H1 (cell line): ENCODE measurements at regions not wholly inside any gene's neighbourhood (a gene's known extent, or its start where the extent isn't known, plus 50 kb on each side); places are given as distances from the start of the nearest gene placed in this dataset.

Experiments used
- CTCF ChIA-PET: fragments of 300-600 bp; sonication (Branson Sonifier 250); formaldehyde crosslinking; loops from one replicate; lab custom pipeline; 2021; ENCODE audit not compliant: partially characterized antibody; lab: Charles Lee
- POLR2A ChIA-PET: fragments of 300-600 bp; sonication (Branson Sonifier 250); formaldehyde crosslinking; loops from one replicate; lab custom pipeline; 2021; ENCODE audit warnings: inconsistent platforms; ENCODE audit not compliant: partially characterized antibody; lab: Charles Lee
- DNase-seq, 2 experiments: peaks; one replicate each; pipeline versions ENCODE4 v3.0.0 to v3.0.0-alpha.2; 2010 to 2022; ENCODE audit warnings: low spot score in 2 of 2, low read depth in 1 of 2, mixed read lengths in 1 of 2
- FAIRE-seq: peaks from 2 replicates; lab custom pipeline; 2011; peaks lifted over from hg19 to GRCh38; lab: Jason Lieb, UNC
- H2AFZ ChIP-seq: 2 replicates; pipeline ENCODE4 v1.8.1; 2012; ENCODE audit warnings: low read length, inconsistent platforms
- H2AK5ac ChIP-seq: 2 replicates; pipeline ENCODE4 v1.6.1; 2013; ENCODE audit warnings: low read depth, low read length
- H2BK120ac ChIP-seq: replicated peaks from 2 replicates; pipeline ENCODE3; 2013; ENCODE audit warnings: low read depth, low read length, inconsistent platforms
- H2BK12ac ChIP-seq: 2 replicates; pipeline ENCODE4 v1.6.1; 2013; ENCODE audit warnings: low read depth, low read length
- H2BK15ac ChIP-seq: 2 replicates; pipeline ENCODE4 v1.6.1; 2013; ENCODE audit warnings: low read length
- H2BK20ac ChIP-seq: 2 replicates; pipeline ENCODE4 v1.6.1; 2013; ENCODE audit warnings: low read length
- H2BK5ac ChIP-seq: 2 replicates; pipeline ENCODE4 v1.6.1; 2013; ENCODE audit warnings: low read depth, low read length
- H3K14ac ChIP-seq: 2 replicates; pipeline ENCODE4 v1.6.1; 2013; ENCODE audit warnings: inconsistent platforms; ENCODE audit not compliant: insufficient read length
- H3K18ac ChIP-seq: 2 replicates; pipeline ENCODE4 v1.6.1; 2013; ENCODE audit warnings: low read length; ENCODE audit errors: extremely low read depth
- H3K23ac ChIP-seq: 2 replicates; pipeline ENCODE4 v1.6.1; 2013; ENCODE audit warnings: inconsistent platforms; ENCODE audit not compliant: insufficient read length
- H3K23me2 ChIP-seq: 2 replicates; pipeline ENCODE4 v1.6.1; 2013; ENCODE audit warnings: low read depth, low read length
- H3K27ac ChIP-seq: 2 replicates; pipeline ENCODE4 v1.6.1; 2011; ENCODE audit warnings: low read depth, low read length, inconsistent platforms
- H3K27me3 ChIP-seq, 4 experiments: replicated peaks in 1 of 4; 1 replicate in 1 of 4; 2 replicates in 3 of 4; pipeline versions ENCODE4 v1.6.1 to v1.8.1; 2011 to 2013; ENCODE audit warnings: low read length in 3 of 4, mild to moderate bottlenecking in 3 of 4, inconsistent platforms in 2 of 4, mixed read lengths in 2 of 4, moderate library complexity in 1 of 4; ENCODE audit not compliant: control insufficient read depth in 3 of 4, insufficient read depth in 3 of 4; ENCODE audit errors: extremely low read depth in 1 of 4
- H3K36me3 ChIP-seq, 4 experiments: 2 replicates each; pipeline versions ENCODE4 v1.6.1 to v1.8.1; 2011 to 2013; ENCODE audit warnings: mild to moderate bottlenecking in 4 of 4, low read length in 3 of 4, moderate library complexity in 2 of 4, control low read depth in 1 of 4, inconsistent platforms in 1 of 4; ENCODE audit not compliant: insufficient read depth in 4 of 4, control insufficient read depth in 2 of 4
- H3K4ac ChIP-seq: replicated peaks from 2 replicates; pipeline ENCODE3; 2013; ENCODE audit warnings: low read length, low read depth, mixed read lengths, inconsistent platforms; ENCODE audit not compliant: insufficient read length
- H3K4me1 ChIP-seq, 4 experiments: replicated peaks in 1 of 4; 1 replicate in 1 of 4; 2 replicates in 3 of 4; pipeline versions ENCODE4 v1.6.1 to v1.8.1; 2011 to 2013; ENCODE audit warnings: low read length in 3 of 4, inconsistent platforms in 2 of 4, mixed read lengths in 1 of 4; ENCODE audit not compliant: insufficient read depth in 4 of 4, control insufficient read depth in 3 of 4
- H3K4me2 ChIP-seq, 2 experiments: 2 replicates each; pipeline versions ENCODE4 v1.6.1 to v1.8.1; 2011 to 2013; ENCODE audit warnings: low read depth in 2 of 2, low read length in 2 of 2, control low read depth in 1 of 2, inconsistent platforms in 1 of 2, mild to moderate bottlenecking in 1 of 2; ENCODE audit not compliant: insufficient read depth in 1 of 2
- H3K4me3 ChIP-seq, 4 experiments: fragments of 200-600, 300-600 bp in 1 of 4; sonication (generic), shearing (Covaris generic), sonication (Bioruptor Twin) in 1 of 4; 2 replicates each; pipeline versions ENCODE4 v1.5.1 to v1.8.1; 2011 to 2016; ENCODE audit warnings: low read length in 4 of 4, low read depth in 3 of 4, control low read depth in 2 of 4, inconsistent platforms in 2 of 4, mild to moderate bottlenecking in 2 of 4, mixed read lengths in 1 of 4, moderate library complexity in 1 of 4; ENCODE audit not compliant: insufficient read depth in 2 of 4; ENCODE audit errors: extremely low read depth in 1 of 4
- H3K56ac ChIP-seq: replicated peaks from 2 replicates; pipeline ENCODE3; 2013; ENCODE audit warnings: low read depth, mild to moderate bottlenecking, mixed read lengths, low read length, inconsistent platforms; ENCODE audit not compliant: insufficient read length
- H3K79me1 ChIP-seq: 2 replicates; pipeline ENCODE4 v1.6.1; 2013; ENCODE audit warnings: low read depth, low read length, control low read depth
- H3K79me2 ChIP-seq, 2 experiments: 2 replicates each; pipeline versions ENCODE4 v1.6.1 to v1.8.1; 2012 to 2013; ENCODE audit warnings: low read length in 2 of 2, mild to moderate bottlenecking in 2 of 2, inconsistent platforms in 1 of 2; ENCODE audit not compliant: insufficient read depth in 2 of 2, control insufficient read depth in 1 of 2
- H3K9ac ChIP-seq, 4 experiments: replicated peaks in 1 of 4; 1 replicate in 1 of 4; 2 replicates in 3 of 4; pipeline versions ENCODE4 v1.6.1 to v1.8.1; 2011 to 2013; ENCODE audit warnings: low read depth in 3 of 4, low read length in 3 of 4, control low read depth in 2 of 4, mild to moderate bottlenecking in 2 of 4, moderate library complexity in 2 of 4, inconsistent platforms in 1 of 4; ENCODE audit errors: extremely low read depth in 1 of 4
- H3K9me3 ChIP-seq, 2 experiments: 2 replicates each; pipeline versions ENCODE4 v1.6.1 to v1.8.1; 2012 to 2013; ENCODE audit warnings: mild to moderate bottlenecking in 2 of 2, moderate library complexity in 2 of 2, control low read depth in 1 of 2, inconsistent platforms in 1 of 2, low read depth in 1 of 2, low read length in 1 of 2, mixed read lengths in 1 of 2; ENCODE audit not compliant: insufficient read depth in 2 of 2
- H4K20me1 ChIP-seq, 2 experiments: replicated peaks in 1 of 2; 2 replicates each; pipeline versions ENCODE3 to v1.8.1; 2011 to 2013; ENCODE audit warnings: inconsistent platforms in 2 of 2, low read length in 2 of 2, mild to moderate bottlenecking in 1 of 2; ENCODE audit not compliant: insufficient read depth in 2 of 2, control insufficient read depth in 1 of 2
- H4K5ac ChIP-seq: 2 replicates; pipeline ENCODE4 v1.6.1; 2013; ENCODE audit warnings: low read length, low read depth, mixed read lengths, inconsistent platforms; ENCODE audit not compliant: insufficient read length
- H4K8ac ChIP-seq: 2 replicates; pipeline ENCODE4 v1.8.0; 2013; ENCODE audit warnings: mild to moderate bottlenecking, moderate library complexity, low read length, inconsistent platforms; ENCODE audit not compliant: insufficient read depth; ENCODE audit errors: extremely low read depth
- H4K91ac ChIP-seq: replicated peaks from 2 replicates; pipeline ENCODE3; 2013; ENCODE audit warnings: low read length, mixed read lengths, inconsistent platforms; ENCODE audit not compliant: insufficient read length
- CEBPB ChIP-seq: IDR thresholded peaks from 2 replicates; pipeline ENCODE4 v1.6.1; 2012; ENCODE audit warnings: low read depth, low read length
- NANOG ChIP-seq: IDR thresholded peaks from 2 replicates; pipeline ENCODE4 v1.6.1; 2011; ENCODE audit warnings: low read length, low read depth, mild to moderate bottlenecking, inconsistent platforms; ENCODE audit not compliant: insufficient read depth, poor library complexity, severe bottlenecking
- SP1 ChIP-seq: IDR thresholded peaks from 2 replicates; pipeline ENCODE4 v1.6.1; 2011; ENCODE audit warnings: low read depth, low read length
- SP4 ChIP-seq: IDR thresholded peaks from 2 replicates; pipeline ENCODE4 v1.6.1; 2012; ENCODE audit warnings: low read length, inconsistent platforms
- SRF ChIP-seq: IDR thresholded peaks from 2 replicates; pipeline ENCODE4 v1.6.1; 2011; ENCODE audit warnings: mild to moderate bottlenecking, low read depth, low read length, moderate library complexity
- USF2 ChIP-seq: IDR thresholded peaks from 2 replicates; pipeline ENCODE4 v1.6.1; 2011; ENCODE audit warnings: low read length, improper control_type of control experiment
- WGBS, 2 experiments: shearing (Covaris generic) in 1 of 2; methylation state at CpG; one replicate each; pipeline versions ENCODE4 v1.1.6 to v1.1.7; 2013 to 2015; ENCODE audit warnings: low lambda C conversion rate in 2 of 2, mixed read lengths in 2 of 2, inconsistent platforms in 1 of 2, low coverage in 1 of 2, missing lambda C conversion rate in 1 of 2; ENCODE audit not compliant: insufficient replicate concordance in 2 of 2, insufficient coverage in 1 of 2, insufficient read length in 1 of 2; ENCODE audit errors: extremely low coverage in 1 of 2, missing lambda C conversion rate in 1 of 2; 5-methylcytosine and 5-hydroxymethylcytosine counted together

DNA sequence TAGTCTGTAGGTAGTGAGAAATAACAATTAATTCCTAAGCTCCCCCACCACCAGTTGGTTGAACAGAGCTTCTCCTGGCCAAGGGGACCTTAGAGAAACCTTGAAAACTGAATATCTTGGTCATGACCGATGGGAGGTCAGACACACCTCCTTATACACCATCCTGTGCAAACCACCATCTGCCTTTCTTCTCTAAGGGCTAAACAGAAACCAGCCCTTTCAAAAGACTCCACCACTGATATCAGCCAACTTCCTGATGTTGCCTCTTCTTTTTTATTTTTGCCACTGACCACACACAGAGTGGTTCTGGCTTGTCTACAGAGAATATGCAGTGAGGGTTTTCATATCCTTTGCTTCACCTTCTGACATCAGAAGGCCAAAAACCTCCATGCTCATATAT is 977.7 kb upstream of the SEL1L start:
- H3K79me1 ChIP-seq, result no peaks in the 10 kb centered on the region
- no peaks in the 10 kb centered on the region for H3K79me2 ChIP-seq
- TF ChIP-seq USF2 (no peak), SP1 (no peak), SRF (no peak), SP4 (no peak), NANOG (no peak), CEBPB (no peak)

More for the DNA sequence above, 977.7 kb upstream of the SEL1L start:
- no peaks in the 10 kb centered on the region for H3K27me3 ChIP-seq
- H2BK15ac ChIP-seq, result no peak overlapping the region
- H2BK120ac ChIP-seq, result no peak overlapping the region
- no peak overlapping the region for H3K9ac ChIP-seq
- H3K23ac ChIP-seq, result no peak overlapping the region
- FAIRE-seq (no peak), DNase-seq (no peak)
- H3K9me3 ChIP-seq, result peaks cover 3 to 7% of the 10 kb centered on the region in 2 experiments; a peak in 2 of 4 replicates
- H3K4ac ChIP-seq, result no peak overlapping the region
- H2BK5ac ChIP-seq, result no peak overlapping the region
- CTCF ChIA-PET, result interaction anchor here (0.5 kb wide), 1 partner anchor 886 kb away, joined by 3 read pairs; no protein-coding TSS in a partner anchor
- no peak overlapping the region for H4K91ac ChIP-seq
- H2AFZ ChIP-seq, result no peak overlapping the region
- H2AK5ac ChIP-seq, result no peak overlapping the region
- no peak overlapping the region for H3K27ac ChIP-seq
- no peak overlapping the region for H4K8ac ChIP-seq
- POLR2A ChIA-PET, result no interaction called here
- H3K36me3 ChIP-seq, result no peaks in the 10 kb centered on the region
- no peaks in the 10 kb centered on the region for H4K20me1 ChIP-seq
- H3K4me2 ChIP-seq, result no peak overlapping the region
- no peak overlapping the region; the same call in 1 of the 2 replicates for H2BK12ac ChIP-seq
- H3K56ac ChIP-seq, result no peak overlapping the region
- H3K4me3 ChIP-seq, result no peak overlapping the region
- no peak overlapping the region for H3K14ac ChIP-seq
- no peaks in the 10 kb centered on the region for H3K23me2 ChIP-seq
- H3K18ac ChIP-seq, result no peak overlapping the region
- no peak overlapping the region for H4K5ac ChIP-seq
- H3K4me1 ChIP-seq, result no peaks in the 10 kb centered on the region
- H2BK20ac ChIP-seq, result no peak overlapping the region
- 100% methylated on average over 1 of the region's 1 CpG; no CpG with 5 or more reads in 1 of the 2 experiments for WGBS, 2 experiments
